GM21717 (cell line): ENCODE measurements at regions not wholly inside any gene's neighbourhood (a gene's known extent, or its start where the extent isn't known, plus 50 kb on each side); places are given as distances from the start of the nearest gene placed in this dataset.

Experiments
- ATAC-seq: cut with Tn5 transposase; IDR thresholded peaks from one replicate; pipeline ENCODE4 v1.9.1; 2021; ENCODE audit warnings: mild to moderate bottlenecking, moderate library complexity; ENCODE audit not compliant: unreplicated experiment

GRCh38 chr15:97654481-97655076 lies 305.9 kb upstream of the ARRDC4 start:
- no peak for ATAC-seq

DNA sequence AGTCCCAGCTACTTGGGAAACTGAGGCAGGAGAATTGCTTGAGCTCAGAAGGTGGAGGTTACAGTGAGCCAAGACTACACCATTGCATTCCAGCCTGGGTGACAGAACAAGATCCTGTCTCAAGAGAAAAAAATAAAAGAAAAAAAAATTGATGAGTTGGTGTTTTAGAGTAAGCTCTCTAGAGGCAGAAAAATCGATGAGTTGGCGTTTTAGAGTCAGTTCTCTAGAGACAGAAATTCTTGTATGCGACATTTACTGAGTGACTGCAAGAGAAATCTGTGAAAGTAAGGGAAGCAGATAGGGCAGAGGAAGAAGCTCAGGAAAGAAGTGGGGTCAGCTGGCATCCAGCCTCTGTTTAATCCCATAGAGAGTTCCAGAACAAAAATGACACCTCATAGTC lies 298.7 kb upstream of the ARRDC4 start:
- no peak for ATAC-seq

DNA sequence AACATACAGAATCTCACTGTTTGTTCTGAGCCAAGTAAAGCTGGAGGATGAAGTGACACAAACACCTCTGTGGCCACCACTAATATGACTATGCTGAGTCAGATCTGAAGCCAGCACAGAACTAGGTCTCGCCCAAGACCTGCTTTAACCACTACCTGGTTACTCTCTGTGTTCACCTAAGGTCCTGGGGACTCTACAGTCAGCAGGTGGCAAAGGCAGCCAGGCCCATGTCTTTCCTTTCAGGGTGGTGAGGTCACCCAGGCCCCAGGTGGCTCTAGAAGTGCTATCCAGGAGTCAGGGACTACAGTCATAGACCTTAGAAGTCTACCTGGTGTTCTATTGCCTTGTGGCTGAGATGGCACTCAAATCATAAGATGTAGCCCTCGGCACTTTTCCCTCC lies 287.9 kb upstream of the ARRDC4 start:
- no peak for ATAC-seq

DNA sequence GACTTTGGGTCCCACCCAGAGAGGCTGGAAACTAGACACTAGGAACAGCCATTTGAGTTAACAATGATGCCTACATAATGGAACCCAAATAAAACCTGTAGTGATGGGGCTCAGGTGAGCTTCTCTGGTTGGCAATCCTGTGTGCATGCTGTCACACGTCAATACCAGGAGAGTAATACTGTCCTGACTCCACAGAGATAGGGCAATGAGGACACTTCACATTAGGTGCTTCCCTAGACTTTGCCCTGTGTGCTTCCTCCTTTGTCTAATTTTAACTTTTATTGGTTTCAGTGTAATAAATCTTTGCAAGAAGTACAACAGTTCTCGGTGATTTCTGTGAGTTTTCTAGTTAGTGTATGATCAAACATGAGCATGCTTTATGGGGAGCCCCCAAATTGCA lies 281.8 kb upstream of the ARRDC4 start:
- no peak for ATAC-seq

DNA sequence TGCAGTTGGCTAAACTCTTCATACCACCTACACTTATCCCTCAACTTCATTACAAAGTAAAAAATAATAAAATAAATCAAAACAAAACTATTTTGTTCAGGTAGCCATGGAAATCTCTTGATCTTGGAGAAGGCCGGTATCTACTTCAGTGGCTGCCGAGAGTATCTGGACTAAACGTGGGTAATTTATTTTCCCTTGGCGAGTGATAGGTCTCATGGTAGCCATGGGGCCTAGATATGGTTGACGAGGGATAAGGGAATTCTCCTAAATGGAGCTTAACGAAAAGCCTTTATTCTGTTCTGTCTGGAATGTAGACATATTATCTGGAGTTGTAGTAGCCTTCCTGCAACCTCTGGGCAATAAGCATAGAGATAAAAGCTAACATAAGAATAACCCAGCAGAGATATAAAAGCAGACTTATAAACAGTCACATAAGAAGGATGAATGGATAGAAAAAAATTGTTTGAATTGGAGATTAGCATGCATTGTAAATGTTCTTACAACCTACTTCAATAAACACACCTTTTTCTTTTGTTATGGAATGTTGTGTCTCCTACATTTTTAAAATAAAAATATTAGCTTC lies 281.3 kb upstream of the ARRDC4 start:
- no peak for ATAC-seq

DNA sequence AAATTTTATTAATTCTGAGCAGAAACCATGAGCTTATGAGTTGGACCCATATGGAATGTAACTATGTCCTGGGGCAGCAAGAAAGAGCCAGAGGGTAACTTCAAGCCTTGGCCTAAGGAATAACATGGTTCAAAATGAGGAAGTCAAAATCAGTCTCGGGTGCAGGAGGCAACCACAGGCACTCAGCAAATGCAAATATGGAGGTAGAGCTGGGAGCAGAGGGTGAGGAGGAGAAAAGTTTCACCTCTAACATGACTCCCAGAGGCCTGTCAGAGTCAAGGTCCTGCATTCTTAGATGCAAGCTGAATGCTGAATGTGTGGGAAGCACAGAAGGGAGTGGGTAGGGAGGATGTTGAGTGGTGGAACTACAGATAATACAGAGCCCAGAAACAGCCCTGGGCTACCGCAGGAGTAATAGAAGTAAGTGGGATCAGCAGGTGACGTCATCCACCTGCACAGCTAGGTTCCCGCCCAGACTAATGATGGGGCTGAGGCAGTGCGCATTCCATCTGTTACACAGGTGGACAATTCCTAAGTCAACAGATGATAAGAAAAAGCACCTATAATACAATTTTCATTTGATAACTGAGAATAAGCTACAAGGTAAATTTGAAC lies 279.8 kb upstream of the ARRDC4 start:
- no peak for ATAC-seq

- no peak for ATAC-seq
These were observed 276.7 kb upstream of the ARRDC4 start for GRCh38 chr15:97683831-97684230.

DNA sequence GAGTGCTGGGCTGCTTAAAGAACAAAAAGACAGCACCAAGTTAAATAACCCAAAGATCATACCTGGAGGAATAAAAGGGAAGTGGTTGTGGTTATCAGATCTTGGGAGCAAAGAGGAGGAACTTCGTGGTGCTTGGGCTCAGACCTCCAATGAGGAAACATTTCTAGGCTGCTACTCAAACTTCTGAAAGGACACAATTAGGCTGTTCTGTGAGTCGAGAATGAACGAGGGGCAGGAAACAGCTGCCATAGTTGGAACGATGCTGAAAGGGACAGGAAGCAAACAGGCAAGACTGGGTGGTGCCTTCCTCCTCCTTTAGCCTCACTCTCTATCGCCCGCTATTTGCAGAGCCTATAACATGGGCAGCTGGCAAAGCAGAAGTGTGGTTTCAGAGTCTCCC lies 276.3 kb upstream of the ARRDC4 start:
- ATAC-seq, result no peak

- ATAC-seq, result no peak
These were observed 274.2 kb upstream of the ARRDC4 start for GRCh38 chr15:97686324-97686723.

- ATAC-seq, result no peak
These were observed 272.8 kb upstream of the ARRDC4 start for GRCh38 chr15:97687654-97688053.

DNA sequence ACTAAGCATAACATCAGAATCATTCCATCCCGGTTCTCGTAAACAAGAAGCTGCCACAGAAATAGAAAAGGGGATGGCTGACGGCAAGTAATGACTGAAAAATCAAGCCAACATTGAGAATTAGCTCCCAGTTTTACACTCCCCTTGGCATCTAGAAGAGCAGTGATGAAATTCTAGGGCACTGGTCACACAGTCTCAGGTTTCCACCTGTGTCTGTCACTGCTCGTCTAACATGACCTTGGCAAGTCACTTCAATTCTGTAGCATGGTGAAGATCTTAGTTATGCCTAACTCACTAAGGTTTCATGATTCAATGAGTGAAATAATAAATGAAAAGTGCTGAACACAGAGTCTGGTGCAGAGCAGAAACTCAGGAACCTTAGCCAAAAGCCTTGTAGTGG lies 272.3 kb upstream of the ARRDC4 start:
- no peak for ATAC-seq

DNA sequence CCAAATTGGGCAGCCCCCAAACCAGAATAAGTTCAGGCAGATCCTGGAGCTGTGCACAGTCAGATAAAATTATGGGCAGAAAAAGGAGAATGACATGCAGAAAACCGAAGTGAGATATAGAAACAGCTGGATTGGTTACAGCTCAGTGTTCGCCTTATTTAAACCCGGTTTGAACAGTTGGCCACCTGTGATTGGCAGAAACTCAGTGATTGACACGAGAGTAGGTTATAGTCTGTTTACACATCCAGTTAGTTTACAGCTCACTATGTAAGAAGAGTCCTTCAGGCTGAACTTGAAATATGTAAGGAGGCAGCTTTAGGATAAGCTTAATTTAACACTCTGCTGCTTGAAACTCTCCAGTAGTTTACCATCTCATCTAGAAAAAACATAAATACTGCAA lies 271.6 kb upstream of the ARRDC4 start:
- no peak for ATAC-seq

DNA sequence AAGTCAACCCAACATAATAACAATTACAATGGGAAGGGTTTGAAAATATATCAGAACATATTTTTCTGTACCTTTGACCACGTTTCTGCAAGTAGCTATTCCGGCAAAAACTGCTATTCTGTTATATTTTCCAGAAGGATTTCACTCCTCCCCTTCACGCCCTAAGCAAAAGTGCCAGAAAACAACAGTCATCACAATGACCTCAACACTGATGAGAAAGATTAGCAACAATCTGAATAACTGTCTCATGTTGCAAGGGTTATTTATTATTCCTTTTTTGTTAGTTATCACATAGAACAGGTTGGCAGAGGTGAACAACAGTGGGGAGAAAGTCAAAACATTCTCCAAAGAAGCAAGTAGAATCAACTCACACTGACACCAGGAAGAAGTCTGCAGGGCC lies 269.4 kb upstream of the ARRDC4 start:
- ATAC-seq, result no peak

- no peak for ATAC-seq
These were observed 268.7 kb upstream of the ARRDC4 start for GRCh38 chr15:97691799-97692198.

- ATAC-seq, result no peak
These were observed 268.0 kb upstream of the ARRDC4 start for GRCh38 chr15:97692301-97693015.

GRCh38 chr15:97694456-97694855 lies 266.0 kb upstream of the ARRDC4 start:
- ATAC-seq, result no peak

- ATAC-seq, result no peak
These were observed 257.1 kb upstream of the ARRDC4 start for GRCh38 chr15:97703400-97703799.

DNA sequence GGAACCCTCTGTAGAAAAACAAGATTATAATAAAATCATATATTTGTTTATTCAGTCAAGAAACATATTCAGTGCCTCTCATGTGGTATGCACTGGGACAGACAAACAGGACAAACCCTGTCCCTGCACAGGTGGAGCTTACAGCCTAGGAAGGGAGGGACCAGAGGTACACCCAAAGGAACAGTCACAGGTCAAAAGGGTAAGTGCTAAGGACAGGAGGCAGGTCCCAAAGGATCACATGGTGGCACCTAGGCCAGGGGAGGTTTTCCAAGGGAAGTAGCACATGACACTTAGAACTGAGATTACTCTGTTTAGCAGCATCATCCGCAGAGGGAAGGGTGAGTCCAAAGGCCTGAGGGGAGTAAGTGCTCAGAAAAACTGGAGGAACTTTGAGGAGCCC lies 254.4 kb upstream of the ARRDC4 start:
- no peak for ATAC-seq

DNA sequence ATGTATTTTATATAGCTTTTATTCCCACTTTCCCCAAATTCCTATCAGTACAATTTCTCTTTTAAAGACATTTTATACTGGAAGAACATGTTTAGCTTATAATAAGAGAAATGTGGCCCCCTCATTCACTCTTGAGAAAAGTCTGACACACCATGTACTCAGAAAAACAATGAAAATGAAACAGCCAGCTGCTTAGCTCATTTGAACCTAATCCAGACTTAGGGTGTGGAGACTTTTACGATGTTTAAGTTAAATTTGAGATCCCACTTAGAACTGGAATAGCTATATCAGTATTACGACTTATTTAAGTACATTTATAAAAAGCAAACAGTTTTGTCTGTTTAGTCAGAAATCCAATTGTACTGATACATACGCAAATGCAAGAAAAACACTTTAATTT lies 252.3 kb upstream of the ARRDC4 start:
- ATAC-seq, result no peak

GRCh38 chr15:97712530-97712929 lies 248.0 kb upstream of the ARRDC4 start:
- no peak for ATAC-seq

DNA sequence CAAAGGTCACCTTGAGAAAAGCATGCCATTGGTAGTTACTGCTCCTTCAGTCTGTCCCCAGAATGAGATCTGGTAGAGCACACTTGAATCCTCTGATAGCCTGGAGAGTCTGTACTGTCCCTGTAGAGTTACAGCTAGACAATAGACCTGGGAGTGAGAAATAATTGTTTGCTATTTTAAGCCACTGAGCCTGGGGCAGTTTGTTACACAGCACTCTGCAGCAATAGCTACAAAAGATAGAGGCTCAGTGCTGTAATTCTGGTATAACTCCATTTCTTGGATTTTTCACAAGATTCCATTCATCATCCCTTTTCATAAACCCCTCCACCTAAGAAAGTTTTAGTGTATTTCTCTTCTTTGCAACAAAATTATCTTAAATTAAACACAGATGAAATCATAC lies 242.7 kb upstream of the ARRDC4 start:
- no peak for ATAC-seq

DNA sequence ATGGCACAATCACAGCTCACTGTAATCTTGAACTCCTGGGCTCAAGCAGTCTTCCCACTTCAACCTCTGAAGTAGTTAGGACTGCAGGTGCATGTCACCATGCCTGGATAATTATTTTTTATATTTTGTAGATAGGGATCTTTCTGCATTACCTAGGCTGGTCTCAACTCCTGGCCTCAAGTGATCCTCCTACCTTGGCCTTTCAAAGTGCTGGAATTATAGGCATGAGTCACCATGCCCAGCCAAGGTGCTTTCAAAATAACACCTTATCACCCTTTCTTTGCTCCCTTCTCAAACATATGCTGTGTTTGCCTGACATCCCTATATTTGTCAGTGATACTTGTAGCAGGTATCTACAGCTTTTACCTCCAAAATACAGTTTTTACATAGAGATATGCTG lies 242.0 kb upstream of the ARRDC4 start:
- no peak for ATAC-seq
